Neuron (in vitro differentiated cells): ENCODE measurements at regions not wholly inside any gene's neighbourhood (a gene's known extent, or its start where the extent isn't known, plus 50 kb on each side); places are given as distances from the start of the nearest gene placed in this dataset.

Source experiments
- H2AFZ ChIP-seq: one replicate; pipeline ENCODE4 v1.6.1; 2013; ENCODE audit warnings: low read depth, mild to moderate bottlenecking, inconsistent platforms, low read length, moderate library complexity
- H3K27me3 ChIP-seq: one replicate; pipeline ENCODE4 v1.6.1; 2013; ENCODE audit warnings: low read length; ENCODE audit not compliant: insufficient read depth
- H3K36me3 ChIP-seq: one replicate; pipeline ENCODE4 v1.6.1; 2013; ENCODE audit warnings: low read length; ENCODE audit not compliant: insufficient read depth
- H3K4me1 ChIP-seq: one replicate; pipeline ENCODE4 v1.6.1; 2013; ENCODE audit warnings: low read length; ENCODE audit not compliant: insufficient read depth
- H3K4me3 ChIP-seq: 2 replicates; pipeline ENCODE4 v1.5.1; 2013; ENCODE audit warnings: mild to moderate bottlenecking, low read length, moderate library complexity
- H3K9me3 ChIP-seq: one replicate; pipeline ENCODE4 v1.6.1; 2013; ENCODE audit warnings: low read length

DNA sequence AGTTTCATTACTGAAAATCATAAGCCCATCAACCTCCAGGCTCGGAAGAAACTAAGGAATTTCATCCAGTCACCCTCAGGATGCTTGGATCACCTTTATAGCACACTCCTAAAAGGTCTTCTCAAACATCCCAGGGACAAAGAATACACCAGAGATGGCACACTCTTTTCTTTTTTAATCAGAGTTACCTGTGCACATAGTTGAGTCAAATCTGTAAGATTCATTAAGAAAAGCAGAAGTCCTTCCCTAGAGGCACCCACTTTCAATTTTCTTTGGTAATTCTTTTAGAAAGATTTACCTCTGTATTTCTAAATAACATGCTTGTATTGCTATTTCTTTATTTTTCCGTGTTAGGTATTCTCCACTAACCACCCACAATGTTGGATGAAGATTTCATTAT is 50.6 kb upstream of the IL6 start:
- H3K4me3 ChIP-seq = no peak overlapping the region
- H2AFZ ChIP-seq = no peak overlapping the region
- no peaks in the 10 kb centered on the region for H3K27me3 ChIP-seq
- H3K4me1 ChIP-seq = no peaks in the 10 kb centered on the region
- H3K36me3 ChIP-seq = no peaks in the 10 kb centered on the region
- H3K9me3 ChIP-seq = no peaks in the 10 kb centered on the region

DNA sequence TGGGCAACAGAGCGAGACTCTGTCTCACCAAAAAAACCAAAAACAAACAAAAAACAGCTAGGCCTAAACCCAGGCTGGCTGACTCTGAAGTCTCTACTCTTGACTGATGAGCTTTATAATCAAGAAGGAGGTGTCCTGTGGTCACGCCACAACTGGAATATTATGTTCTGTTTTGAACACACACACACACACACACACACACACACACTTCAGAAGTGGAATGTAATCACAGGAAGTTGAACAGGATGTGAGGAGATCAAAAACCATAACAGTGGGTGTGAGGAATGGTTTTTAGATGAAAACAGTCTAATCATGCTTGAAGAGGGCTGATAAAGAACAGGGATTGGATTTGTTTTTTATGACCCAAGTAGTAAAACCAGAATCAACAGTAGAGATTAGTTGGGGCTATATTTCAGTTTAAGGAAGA is 51.1 kb upstream of the IL6 start:
- Histone ChIP-seq H3K4me1 (no peaks in the 10 kb centered on the region), H3K36me3 (no peaks in the 10 kb centered on the region), H2AFZ (no peak overlapping the region), H3K27me3 (no peaks in the 10 kb centered on the region), H3K4me3 (no peak overlapping the region), H3K9me3 (no peaks in the 10 kb centered on the region)

DNA sequence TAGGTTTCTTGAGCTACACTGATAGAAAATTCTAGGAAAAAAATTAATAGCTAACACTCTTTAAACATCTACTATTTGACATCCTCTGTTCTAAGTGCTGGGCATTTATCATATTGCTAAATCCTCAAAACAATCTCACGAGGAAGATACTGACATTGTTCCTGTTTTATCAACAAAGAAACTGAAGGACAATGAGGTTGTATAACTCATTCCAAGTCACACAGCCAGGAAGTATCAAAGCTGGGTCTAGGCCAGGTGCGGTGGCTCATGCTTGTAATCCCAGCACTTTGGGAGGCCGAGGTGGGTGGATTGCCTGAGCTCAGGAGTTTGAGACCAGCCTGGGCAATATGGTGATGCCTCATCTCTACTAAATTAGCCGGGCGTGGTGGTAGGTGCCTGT is 51.6 kb upstream of the IL6 start:
- no peaks in the 10 kb centered on the region for H3K4me1 ChIP-seq
- no peaks in the 10 kb centered on the region for H3K9me3 ChIP-seq
- no peak overlapping the region for H3K4me3 ChIP-seq
- H3K27me3 ChIP-seq = no peaks in the 10 kb centered on the region
- H3K36me3 ChIP-seq = no peaks in the 10 kb centered on the region
- H2AFZ ChIP-seq = no peak overlapping the region

DNA sequence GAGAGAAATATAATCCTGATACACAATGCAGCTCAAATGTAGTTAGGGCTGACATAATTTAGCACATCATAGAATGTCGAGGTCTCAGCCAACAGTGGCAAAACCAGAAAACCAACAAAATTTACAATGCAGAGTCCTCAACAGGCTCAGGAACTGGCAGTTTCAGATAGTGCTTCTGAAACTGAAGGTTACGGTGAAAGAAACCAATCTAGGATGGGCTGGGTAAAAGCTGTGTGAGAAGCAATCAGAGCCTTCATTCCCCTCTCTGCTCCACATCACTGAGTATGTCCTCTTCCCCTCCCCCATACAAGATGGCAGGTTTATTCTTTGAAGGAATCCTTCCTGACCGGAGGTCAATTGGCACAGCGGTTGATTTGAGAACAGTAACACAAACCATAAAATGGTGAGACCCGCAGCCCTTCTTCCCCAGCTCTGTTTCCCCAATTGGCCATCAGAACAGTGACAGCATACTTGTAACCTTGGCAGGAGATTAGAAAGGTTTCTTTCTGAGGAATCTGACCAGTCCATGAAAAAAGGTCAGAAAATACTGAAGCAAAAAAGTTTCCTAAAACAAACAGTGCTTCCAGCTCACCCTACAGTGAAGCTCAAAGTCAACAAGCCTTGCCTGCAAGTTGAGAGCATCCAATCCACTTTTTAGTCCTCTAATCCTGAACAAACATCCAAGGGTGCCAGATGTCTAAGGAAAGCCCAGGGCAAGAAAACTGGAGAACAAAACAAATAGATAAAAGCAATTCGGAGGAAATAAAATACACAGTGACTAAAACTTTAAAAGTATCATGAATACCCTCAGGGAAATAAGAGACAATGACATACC is 53.9 kb upstream of the IL6 start:
- H3K36me3 ChIP-seq = no peaks in the 10 kb centered on the region
- H2AFZ ChIP-seq = no peak overlapping the region
- no peaks in the 10 kb centered on the region for H3K27me3 ChIP-seq
- no peaks in the 10 kb centered on the region for H3K9me3 ChIP-seq
- no peaks in the 10 kb centered on the region for H3K4me1 ChIP-seq
- H3K4me3 ChIP-seq = no peak overlapping the region

DNA sequence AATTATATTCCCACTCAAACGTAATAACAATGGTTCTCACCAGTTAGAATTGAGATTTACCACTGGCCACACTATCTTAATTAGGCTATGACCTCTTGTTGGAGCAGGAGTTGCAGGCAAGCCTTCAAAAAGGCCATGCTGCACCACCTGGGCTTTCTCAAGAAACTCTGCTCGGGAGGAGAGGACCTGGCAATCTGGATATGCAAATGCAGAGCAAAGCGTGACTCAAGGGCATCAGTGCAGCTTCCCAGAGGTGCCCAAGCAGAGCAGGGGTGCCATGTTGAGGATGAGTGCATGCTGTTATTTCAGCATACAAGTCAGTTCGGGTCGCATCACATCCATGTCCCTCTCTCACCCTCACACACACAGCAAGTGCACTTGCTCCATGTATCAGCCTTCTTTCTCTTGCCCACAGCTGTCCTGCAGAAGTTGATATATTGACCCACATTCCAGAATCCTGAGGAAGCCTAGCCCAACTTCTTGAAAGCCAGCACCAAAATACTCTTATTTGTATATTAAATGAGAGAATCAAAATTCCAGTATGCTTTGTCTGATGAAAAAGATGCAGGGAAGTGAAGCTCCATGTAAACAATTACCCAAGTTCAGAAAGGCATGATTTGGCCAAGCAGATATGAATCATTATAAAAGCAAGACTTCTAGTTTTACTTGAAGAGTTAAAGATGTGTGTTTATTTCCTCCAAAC is 55.7 kb upstream of the IL6 start:
- Histone ChIP-seq H3K4me3 (no peak overlapping the region), H3K36me3 (no peaks in the 10 kb centered on the region), H2AFZ (no peak overlapping the region), H3K9me3 (no peaks in the 10 kb centered on the region), H3K4me1 (no peaks in the 10 kb centered on the region), H3K27me3 (no peaks in the 10 kb centered on the region)

DNA sequence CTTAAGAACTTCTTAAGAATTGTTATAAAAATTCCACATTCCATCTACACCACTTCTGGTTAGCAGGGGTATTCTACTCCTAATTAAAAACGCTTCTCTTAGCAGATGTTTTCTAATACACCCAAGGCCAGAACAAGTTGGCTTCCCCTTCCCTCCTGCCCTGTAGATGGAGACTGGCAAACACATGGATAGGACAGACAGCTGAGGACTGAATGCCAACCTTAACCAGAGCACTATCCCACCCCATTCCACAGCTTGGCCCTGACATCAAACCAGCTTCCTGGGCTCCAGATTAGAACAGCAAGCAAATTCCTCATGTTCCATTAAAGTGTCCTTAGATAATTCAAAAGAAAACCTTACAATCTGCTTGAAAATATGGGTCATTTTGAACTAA is 56.6 kb upstream of the IL6 start:
- no peaks in the 10 kb centered on the region for H3K36me3 ChIP-seq
- H3K27me3 ChIP-seq = no peaks in the 10 kb centered on the region
- no peak overlapping the region for H3K4me3 ChIP-seq
- H3K9me3 ChIP-seq = no peaks in the 10 kb centered on the region
- no peak overlapping the region for H2AFZ ChIP-seq
- H3K4me1 ChIP-seq = no peaks in the 10 kb centered on the region

DNA sequence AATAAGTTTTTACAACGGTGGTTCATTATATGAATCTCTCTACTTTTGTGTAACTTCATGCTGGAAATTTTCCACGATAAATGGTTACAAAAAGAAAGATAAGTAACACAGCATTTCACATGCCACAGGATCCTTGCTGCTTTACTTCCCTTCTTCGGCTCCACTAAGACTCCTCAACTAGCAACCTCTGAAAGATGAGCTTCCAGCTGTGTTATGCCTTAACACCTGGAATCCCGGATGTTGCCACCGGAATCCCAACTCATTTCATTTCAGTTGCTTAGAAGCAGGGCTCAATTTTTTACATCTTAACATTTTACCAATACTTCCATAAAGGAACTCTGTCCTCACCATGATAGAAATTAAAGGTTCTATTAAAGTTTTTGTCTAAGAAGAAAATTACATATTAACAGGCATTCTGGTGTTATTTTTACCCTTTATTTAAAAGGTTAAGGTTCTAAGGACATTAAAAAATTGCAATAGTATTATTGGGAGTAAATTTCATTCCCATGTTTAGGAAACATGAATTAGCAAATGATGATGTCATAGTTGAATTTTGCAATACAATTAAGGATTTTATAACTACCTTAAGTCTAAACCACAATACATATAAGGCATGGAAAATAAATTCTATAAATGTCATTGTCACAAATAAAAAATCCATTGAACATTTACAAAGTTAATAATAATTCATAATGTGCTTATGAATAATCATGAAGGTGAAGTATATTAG is 57.1 kb upstream of the IL6 start:
- Histone ChIP-seq H3K36me3 (no peaks in the 10 kb centered on the region), H3K9me3 (no peaks in the 10 kb centered on the region), H3K27me3 (no peaks in the 10 kb centered on the region), H2AFZ (no peak overlapping the region), H3K4me3 (no peak overlapping the region), H3K4me1 (no peaks in the 10 kb centered on the region)

DNA sequence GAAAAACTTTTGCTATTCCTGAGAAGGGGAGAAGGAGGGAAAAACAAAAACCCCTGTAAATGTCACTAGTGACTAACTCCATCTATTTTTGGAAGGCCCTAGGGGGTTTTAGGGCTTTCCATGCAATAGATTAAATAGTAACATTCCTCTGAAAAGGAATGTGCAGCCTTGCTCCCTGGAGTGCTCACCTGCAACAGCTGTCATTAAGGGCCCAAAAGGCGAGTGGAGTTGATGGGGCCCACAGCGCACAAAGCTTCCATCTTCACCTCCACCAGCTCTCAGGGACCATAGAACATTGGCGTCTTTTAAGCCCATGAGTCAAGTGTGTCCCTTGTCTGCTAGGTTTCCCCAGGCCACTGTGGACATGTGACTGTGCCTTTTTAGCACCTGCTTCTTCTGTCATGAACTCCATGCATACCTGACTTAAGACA is 58.0 kb upstream of the IL6 start:
- H3K4me3 ChIP-seq = no peak overlapping the region
- H3K27me3 ChIP-seq = no peaks in the 10 kb centered on the region

DNA sequence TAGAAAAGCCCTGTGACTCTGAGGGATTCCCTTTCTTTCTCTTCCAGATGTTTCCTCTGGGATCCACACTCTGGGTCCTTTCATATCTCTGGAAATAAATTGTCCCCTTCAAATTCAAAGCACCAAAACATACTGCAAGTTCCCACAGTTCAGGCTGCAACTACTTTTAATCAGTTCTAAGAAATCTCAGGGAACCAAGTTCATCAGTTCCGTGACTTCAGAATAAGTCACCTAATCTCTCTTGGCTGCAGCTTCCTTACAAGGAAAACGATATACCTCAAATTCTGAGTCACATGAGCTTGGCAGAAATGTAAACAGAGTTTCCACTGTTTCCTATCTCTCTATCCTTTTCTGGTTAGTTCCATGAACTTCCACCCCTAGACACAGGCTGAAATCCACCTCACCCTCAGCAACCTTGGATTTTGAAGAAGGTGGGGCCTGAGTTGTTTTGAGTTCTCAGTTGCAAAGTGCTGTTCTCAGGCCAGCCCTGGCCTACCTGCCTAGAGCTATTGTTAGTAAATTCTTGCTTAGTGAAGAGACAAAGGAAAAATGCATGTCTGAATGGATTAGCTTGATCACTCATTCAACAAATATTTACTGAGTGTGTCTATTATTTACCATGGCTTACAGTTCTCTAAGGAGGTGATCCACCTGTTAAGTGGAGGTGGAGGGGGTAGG is 59.3 kb upstream of the IL6 start:
- H3K9me3 ChIP-seq = no peaks in the 10 kb centered on the region
- no peaks in the 10 kb centered on the region for H3K36me3 ChIP-seq
- H3K4me3 ChIP-seq = no peak overlapping the region
- no peak overlapping the region for H2AFZ ChIP-seq
- H3K27me3 ChIP-seq = no peaks in the 10 kb centered on the region
- H3K4me1 ChIP-seq = no peaks in the 10 kb centered on the region

More for the DNA sequence above, 58.0 kb upstream of the IL6 start:
- no peaks in the 10 kb centered on the region for H3K9me3 ChIP-seq
- no peak overlapping the region for H2AFZ ChIP-seq
- no peaks in the 10 kb centered on the region for H3K4me1 ChIP-seq
- H3K36me3 ChIP-seq = no peaks in the 10 kb centered on the region

DNA sequence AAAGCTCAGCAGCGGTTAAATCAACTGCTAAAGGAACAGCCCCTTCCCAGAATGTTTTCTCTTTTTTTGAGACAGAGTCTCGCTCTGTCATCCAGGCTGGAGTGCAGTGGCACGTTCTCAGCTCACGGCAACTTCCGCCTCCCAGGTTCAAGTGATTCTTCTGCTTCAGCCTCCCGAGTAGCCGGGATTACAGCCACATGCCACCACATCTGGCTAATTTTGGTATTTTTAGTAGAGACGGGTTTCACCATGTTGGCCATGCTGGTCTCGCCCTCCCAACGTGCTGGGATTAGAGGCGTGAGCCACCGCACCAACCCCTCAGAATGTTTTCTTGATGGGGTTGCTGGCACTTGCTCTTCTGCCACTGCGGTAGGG is 59.8 kb upstream of the IL6 start:
- no peaks in the 10 kb centered on the region for H3K9me3 ChIP-seq
- no peak overlapping the region for H3K4me3 ChIP-seq
- H2AFZ ChIP-seq = no peak overlapping the region
- H3K27me3 ChIP-seq = no peaks in the 10 kb centered on the region
- no peaks in the 10 kb centered on the region for H3K4me1 ChIP-seq
- no peaks in the 10 kb centered on the region for H3K36me3 ChIP-seq

DNA sequence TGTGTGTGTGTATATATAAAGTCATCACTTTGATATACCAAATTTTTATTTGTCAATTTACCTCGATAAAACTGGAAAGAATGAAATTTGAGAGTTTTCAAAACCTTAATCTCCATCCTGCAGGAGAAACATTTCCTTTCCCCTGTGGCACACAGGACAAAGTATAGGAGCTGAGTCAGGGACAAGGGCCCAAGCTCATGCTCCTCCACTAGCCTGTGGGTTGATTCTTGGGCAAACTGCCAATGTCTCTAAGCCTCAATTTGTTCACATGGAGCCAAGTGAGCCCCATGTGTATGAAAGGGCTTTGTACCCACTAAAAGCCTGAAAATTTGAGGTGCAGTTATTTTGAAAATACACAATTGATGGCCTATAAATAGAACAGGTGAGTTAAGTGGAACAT is 60.3 kb upstream of the IL6 start:
- Histone ChIP-seq H2AFZ (no peak overlapping the region), H3K9me3 (no peaks in the 10 kb centered on the region), H3K4me3 (no peak overlapping the region), H3K27me3 (no peaks in the 10 kb centered on the region), H3K4me1 (no peaks in the 10 kb centered on the region), H3K36me3 (no peaks in the 10 kb centered on the region)

DNA sequence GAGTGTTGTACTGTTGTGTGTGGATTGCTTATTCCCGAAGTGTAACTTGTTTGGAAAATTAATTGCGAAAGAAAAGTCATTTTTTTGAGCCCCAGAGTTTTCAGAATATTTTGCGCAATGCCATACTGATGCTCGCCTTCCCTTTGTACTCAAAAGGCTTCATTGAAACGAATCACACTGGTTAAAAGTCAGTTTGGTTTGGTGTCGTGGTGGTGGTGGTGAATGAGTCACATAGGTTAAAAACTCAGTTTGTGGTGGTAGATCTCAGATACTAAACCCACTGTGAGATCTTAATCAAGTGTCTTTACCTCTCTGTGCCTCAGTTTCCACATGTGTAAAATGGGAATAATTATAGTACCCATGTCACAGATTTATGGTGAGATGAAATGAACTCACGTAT is 61.1 kb upstream of the IL6 start:
- Histone ChIP-seq H2AFZ (no peak overlapping the region), H3K4me1 (no peaks in the 10 kb centered on the region), H3K36me3 (no peaks in the 10 kb centered on the region), H3K27me3 (no peaks in the 10 kb centered on the region), H3K9me3 (no peaks in the 10 kb centered on the region), H3K4me3 (no peak overlapping the region)
